ENCODE measurements at regions not wholly inside any gene's neighbourhood (a gene's known extent, or its start where the extent isn't known, plus 50 kb on each side); places are given as distances from the start of the nearest gene placed in this dataset.

DNA sequence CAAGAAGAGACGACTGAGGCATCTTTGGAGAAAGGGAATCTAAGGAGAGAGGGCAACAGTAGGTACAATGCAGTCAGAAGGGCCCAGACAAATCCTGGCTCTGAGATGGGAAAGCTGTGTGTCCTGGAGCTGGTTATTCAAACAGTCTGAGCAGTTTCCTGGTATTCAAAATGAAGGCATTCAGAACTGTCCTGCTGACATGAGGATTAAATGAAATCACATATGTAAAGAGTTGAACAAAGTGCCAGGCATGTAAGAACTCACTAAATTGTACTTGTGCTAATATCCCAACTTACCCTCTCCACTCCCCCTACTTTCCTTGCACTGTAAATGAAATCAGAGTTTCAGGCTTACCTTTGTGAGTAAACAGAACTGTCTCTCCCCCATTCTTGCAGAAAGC is 60.9 kb upstream of the LDB2 start:
- Histone ChIP-seq H3K4me1 (ENCODE audit: insufficient read depth, insufficient read length) (no peaks in the 10 kb centered on the region), H3K9me3 (ENCODE audit: insufficient read depth, low read length) (peaks cover 28% of the 10 kb centered on the region; the same call in 1 of the 2 replicates), H3K27me3 (ENCODE audit: insufficient read depth, insufficient read length) (no peaks in the 10 kb centered on the region), H3K36me3 (ENCODE audit: insufficient read depth, insufficient read length, low read length) (no peaks in the 10 kb centered on the region), H3K4me3 (ENCODE audit: insufficient read length, low read depth) (no peak overlapping the region), H3K9ac (ENCODE audit: insufficient read length, low read depth) (no peak overlapping the region)
- no peak for DNase-seq (ENCODE audit: low read depth, low spot score)
- TF ChIP-seq ZNF274 (IDR thresholded peaks at IDR 0.05; ENCODE audit: low read depth, low read length) = no peak
- TF ChIP-seq YY1 (IDR thresholded peaks at IDR 0.05; ENCODE audit: insufficient read depth, insufficient read length) = no peak
- no peak for TF ChIP-seq SUZ12 (IDR thresholded peaks at IDR 0.05; ENCODE audit: extremely low read depth, insufficient read depth, insufficient read length)

- Histone ChIP-seq H3K9ac (ENCODE audit: insufficient read length, low read depth) (no peak overlapping the region), H3K36me3 (ENCODE audit: insufficient read depth, insufficient read length, low read length) (no peaks in the 10 kb centered on the region), H3K4me3 (ENCODE audit: insufficient read length, low read depth) (no peak overlapping the region), H3K9me3 (ENCODE audit: insufficient read depth, low read length) (peaks cover 19% of the 10 kb centered on the region), H3K27me3 (ENCODE audit: insufficient read depth, insufficient read length) (no peaks in the 10 kb centered on the region), H3K4me1 (ENCODE audit: insufficient read depth, insufficient read length) (no peaks in the 10 kb centered on the region)
- TF ChIP-seq SUZ12 (IDR thresholded peaks at IDR 0.05; ENCODE audit: extremely low read depth, insufficient read depth, insufficient read length) = no peak
- no peak for TF ChIP-seq ZNF274 (IDR thresholded peaks at IDR 0.05; ENCODE audit: low read depth, low read length)
- no peak for TF ChIP-seq YY1 (IDR thresholded peaks at IDR 0.05; ENCODE audit: insufficient read depth, insufficient read length)
- no peak for DNase-seq (ENCODE audit: low read depth, low spot score)
These were observed 54.6 kb upstream of the LDB2 start for GRCh38 chr4:16952896-16953630.

GRCh38 chr4:16952462-16952871 is 54.0 kb upstream of the LDB2 start:
- Histone ChIP-seq H3K36me3 (ENCODE audit: insufficient read depth, insufficient read length, low read length) (no peaks in the 10 kb centered on the region), H3K4me1 (ENCODE audit: insufficient read depth, insufficient read length) (no peaks in the 10 kb centered on the region), H3K4me3 (ENCODE audit: insufficient read length, low read depth) (no peak overlapping the region), H3K9me3 (ENCODE audit: insufficient read depth, low read length) (peaks cover 19% of the 10 kb centered on the region), H3K9ac (ENCODE audit: insufficient read length, low read depth) (no peak overlapping the region), H3K27me3 (ENCODE audit: insufficient read depth, insufficient read length) (no peaks in the 10 kb centered on the region)
- TF ChIP-seq SUZ12 (IDR thresholded peaks at IDR 0.05; ENCODE audit: extremely low read depth, insufficient read depth, insufficient read length) (no peak), ZNF274 (IDR thresholded peaks at IDR 0.05; ENCODE audit: low read depth, low read length) (no peak), YY1 (IDR thresholded peaks at IDR 0.05; ENCODE audit: insufficient read depth, insufficient read length) (no peak)
- no peak for DNase-seq (ENCODE audit: low read depth, low spot score)
